Posterior vena cava (tissue), 2 donors: ENCODE measurements at regions not wholly inside any gene's neighbourhood (a gene's known extent, or its start where the extent isn't known, plus 50 kb on each side); places are given as distances from the start of the nearest gene placed in this dataset.

Experiments
- DNase-seq: peaks from one replicate; pipeline ENCODE4 v3.0.0-alpha.2; 2020; ENCODE audit warnings: low spot score
- intact Hi-C, 2 donors: fragments of 100-400 bp; cut with DNase I; formaldehyde crosslinking; loops; one replicate each; pipeline versions ENCODE4 v1.14.1 to v1.14.2; 2022 to 2023
- donor health status: DM: yes; HTN: yes; CAD: no.
- donor health status: DM: yes; HTN: yes; CAD: no.

- DNase-seq = no peak
- intact Hi-C loops = no loop called here
Observed at GRCh38 chr5:32504989-32505596, 60.6 kb upstream of the ZFR start.

- intact Hi-C loops = no loop called here
Observed at GRCh38 chr5:32504329-32504988, 59.9 kb upstream of the ZFR start.

DNA sequence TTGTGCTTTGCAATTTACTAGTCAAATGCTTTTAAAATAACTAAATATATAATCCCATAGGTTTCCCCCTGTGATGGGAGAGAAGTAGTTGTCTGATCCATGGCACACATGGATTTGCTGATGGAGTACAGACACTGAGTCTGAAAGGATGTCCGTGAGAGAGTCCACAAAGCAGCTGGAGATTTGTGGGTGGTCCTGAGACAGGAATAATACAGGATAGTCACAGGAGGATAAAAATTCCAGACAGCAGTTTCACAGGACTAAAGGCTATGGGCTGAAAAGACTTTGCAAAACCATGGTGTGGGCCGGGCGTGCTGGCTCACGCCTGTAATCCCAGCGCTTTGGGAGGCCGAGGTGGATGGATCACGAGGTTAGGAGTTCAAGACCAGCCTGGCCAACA lies 58.7 kb upstream of the ZFR start:
- no peak for DNase-seq

More at GRCh38 chr5:32504329-32504988, 59.9 kb upstream of the ZFR start:
- no peak for DNase-seq

GRCh38 chr5:32501071-32502002 lies 56.8 kb upstream of the ZFR start:
- intact Hi-C loops = no loop called here
- DNase-seq = no peak

More for the DNA sequence above, 58.7 kb upstream of the ZFR start:
- intact Hi-C loops = no loop called here

GRCh38 chr5:32500181-32500580 lies 55.6 kb upstream of the ZFR start:
- DNase-seq = no peak
- intact Hi-C loops = no loop called here

- DNase-seq = no peak
- intact Hi-C loops = no loop called here
Observed at GRCh38 chr5:32499261-32499660, 54.7 kb upstream of the ZFR start.

- DNase-seq = no peak
- intact Hi-C loops = no loop called here
Observed at GRCh38 chr5:32498484-32498883, 53.9 kb upstream of the ZFR start.

GRCh38 chr5:32496104-32496503 lies 51.6 kb upstream of the ZFR start:
- no peak for DNase-seq
- intact Hi-C loops = no loop called here

DNA sequence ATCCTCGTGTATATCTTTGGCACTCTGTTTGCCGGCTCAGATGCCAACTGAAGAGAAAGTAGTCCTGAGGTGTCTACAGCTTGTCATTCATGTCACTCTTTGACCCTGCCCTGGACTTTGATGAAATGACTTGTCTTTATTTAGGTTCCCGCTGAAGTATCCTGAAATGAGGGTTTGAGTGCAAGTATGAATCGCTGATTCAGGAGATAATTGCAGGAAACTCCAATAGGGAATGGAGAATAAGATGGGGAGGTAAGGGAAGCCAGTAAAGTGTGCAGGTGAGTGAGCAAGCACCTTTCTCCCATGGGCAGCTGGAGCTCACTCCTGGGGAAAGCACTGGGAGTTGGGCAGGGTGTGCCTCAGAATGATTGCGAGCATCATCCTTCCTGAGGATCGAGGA lies 50.3 kb upstream of the ZFR start:
- intact Hi-C loops = loop anchor here in 1 of 2 donors (5.0 kb wide), 1 partner anchor 97 kb away; no protein-coding TSS in a partner anchor
- DNase-seq = no peak
